SK-N-SH (cell line): ENCODE measurements at regions not wholly inside any gene's neighbourhood (a gene's known extent, or its start where the extent isn't known, plus 50 kb on each side); places are given as distances from the start of the nearest gene placed in this dataset.

Experiments
- CTCF ChIA-PET: fragments of 300-600, 350-600 bp; formaldehyde crosslinking; extraction: SDS; loops from one replicate; lab custom pipeline; 2021; lab: Yijun Ruan, JAX
- POLR2A ChIA-PET: fragments of 350-600 bp; sonication (Branson Sonifier 250); formaldehyde crosslinking; extraction: SDS; loops from one replicate; lab custom pipeline; 2020; ENCODE audit warnings: antibody characterized with exemption, inconsistent platforms; lab: Yijun Ruan, JAX
- DNase-seq: peaks from one replicate; pipeline ENCODE4 v3.0.0; 2012
- H2AFZ ChIP-seq: fragments of 200-600 bp; sonication (generic); 2 replicates; pipeline ENCODE4 v1.8.1; 2016; ENCODE audit warnings: antibody characterized with exemption, mild to moderate bottlenecking, low read depth
- H3F3A ChIP-seq: fragments of 200-600 bp; sonication (generic); replicated peaks from 2 replicates; pipeline ENCODE3; 2016; ENCODE audit warnings: antibody characterized with exemption, mild to moderate bottlenecking; ENCODE audit not compliant: insufficient read depth
- H3K27ac ChIP-seq, 2 experiments: fragments of 200-500 bp in 1 of 2; fragments of 200-600 bp in 1 of 2; sonication (Bioruptor generic) in 1 of 2; sonication (generic), shearing (Covaris generic) in 1 of 2; 2 replicates each; pipeline versions ENCODE4 v1.5.1 to v1.6.1; 2014 to 2016; ENCODE audit warnings: low read depth in 2 of 2, inconsistent platforms in 1 of 2, low read length in 1 of 2, mild to moderate bottlenecking in 1 of 2, mixed read lengths in 1 of 2
- H3K27me3 ChIP-seq: fragments of 200-600 bp; sonication (generic), shearing (Covaris generic); 2 replicates; pipeline ENCODE4 v1.6.1; 2016; ENCODE audit warnings: mixed run types; ENCODE audit not compliant: insufficient read depth
- H3K36me3 ChIP-seq, 2 experiments: fragments of 200-500 bp in 1 of 2; fragments of 200-600 bp in 1 of 2; sonication (Bioruptor generic) in 1 of 2; sonication (generic) in 1 of 2; replicated peaks in 1 of 2; 2 replicates each; pipeline versions ENCODE3 to v1.5.1; 2014 to 2016; ENCODE audit warnings: low read length in 1 of 2, mild to moderate bottlenecking in 1 of 2; ENCODE audit not compliant: insufficient read depth in 2 of 2, control insufficient read depth in 1 of 2
- H3K4me1 ChIP-seq, 2 experiments: fragments of 200-500 bp in 1 of 2; fragments of 200-600 bp in 1 of 2; sonication (Bioruptor generic) in 1 of 2; sonication (generic), shearing (Covaris generic) in 1 of 2; 2 replicates each; pipeline versions ENCODE4 v1.5.1 to v1.6.1; 2014 to 2016; ENCODE audit warnings: low read depth in 1 of 2, low read length in 1 of 2, mixed run types in 1 of 2; ENCODE audit not compliant: insufficient read depth in 2 of 2, control insufficient read depth in 1 of 2
- H3K4me2 ChIP-seq: fragments of 200-600 bp; sonication (generic), shearing (Covaris generic); 2 replicates; pipeline ENCODE4 v1.6.1; 2017; ENCODE audit warnings: mixed run types
- H3K4me3 ChIP-seq, 2 experiments: fragments of 200-500 bp in 1 of 2; fragments of 200-600 bp in 1 of 2; sonication (Bioruptor generic) in 1 of 2; sonication (generic), shearing (Covaris generic) in 1 of 2; 2 replicates each; pipeline versions ENCODE4 v1.5.1 to v1.8.1; 2014 to 2016; ENCODE audit warnings: low read depth in 2 of 2, inconsistent platforms in 1 of 2, low read length in 1 of 2, mild to moderate bottlenecking in 1 of 2, mixed read lengths in 1 of 2, moderate library complexity in 1 of 2
- H3K79me2 ChIP-seq: fragments of 200-600 bp; sonication (generic); 2 replicates; pipeline ENCODE4 v1.8.1; 2017; ENCODE audit warnings: mild to moderate bottlenecking; ENCODE audit not compliant: insufficient read depth
- H3K9ac ChIP-seq: fragments of 200-600 bp; sonication (generic); 2 replicates; pipeline ENCODE4 v1.6.1; 2017; ENCODE audit warnings: mixed run types
- H3K9me2 ChIP-seq: fragments of 200-600 bp; sonication (generic); 2 replicates; pipeline ENCODE4 v1.6.1; 2017; ENCODE audit warnings: mixed run types
- H3K9me3 ChIP-seq: fragments of 200-600 bp; sonication (generic); 2 replicates; pipeline ENCODE4 v1.6.1; 2017; ENCODE audit warnings: mixed run types, mild to moderate bottlenecking, moderate library complexity
- H4K20me1 ChIP-seq: fragments of 200-600 bp; sonication (generic); 2 replicates; pipeline ENCODE4 v1.6.1; 2017; ENCODE audit warnings: mild to moderate bottlenecking, mixed run types; ENCODE audit not compliant: insufficient read depth
- CTCF ChIP-seq: fragments of 200-600 bp; sonication (generic); IDR thresholded peaks from 2 replicates; pipeline ENCODE4 v1.6.1; 2017; ENCODE audit warnings: antibody characterized with exemption, mild to moderate bottlenecking, moderate library complexity
- ELF1 ChIP-seq: IDR thresholded peaks from 2 replicates; pipeline ENCODE4 v1.4.0; 2012
- GABPA ChIP-seq: IDR thresholded peaks from 2 replicates; pipeline ENCODE4 v1.4.0; 2012; ENCODE audit warnings: low read depth, mild to moderate bottlenecking
- MEF2A ChIP-seq: IDR thresholded peaks from 2 replicates; pipeline ENCODE4 v1.4.0; 2012; ENCODE audit warnings: low read depth, borderline replicate concordance
- MXI1 ChIP-seq: IDR thresholded peaks from 2 replicates; pipeline ENCODE4 v1.6.1; 2012; ENCODE audit warnings: mild to moderate bottlenecking, low read depth, low read length, improper control_type of control experiment
- RFX5 ChIP-seq: IDR thresholded peaks from 2 replicates; pipeline ENCODE4 v1.6.1; 2012; ENCODE audit warnings: mild to moderate bottlenecking, improper control_type of control experiment, low read length
- RXRA ChIP-seq: IDR thresholded peaks from 2 replicates; pipeline ENCODE4 v1.4.0; 2012; ENCODE audit warnings: low read depth, mild to moderate bottlenecking, borderline replicate concordance
- TAF1 ChIP-seq: IDR thresholded peaks from 2 replicates; pipeline ENCODE4 v1.6.1; 2012; ENCODE audit warnings: low read depth, mild to moderate bottlenecking, low read length, moderate library complexity, borderline replicate concordance
- TCF12 ChIP-seq: IDR thresholded peaks from 2 replicates; pipeline ENCODE4 v1.4.0; 2012
- WGBS: methylation state at CpG from one replicate; pipeline ENCODE4 v1.1.6; 2017; ENCODE audit warnings: low lambda C conversion rate; 5-methylcytosine and 5-hydroxymethylcytosine counted together
- TF ChIP-seq, protein P1 (sequence below): IDR thresholded peaks from 2 replicates; pipeline ENCODE4; 2012

DNA sequence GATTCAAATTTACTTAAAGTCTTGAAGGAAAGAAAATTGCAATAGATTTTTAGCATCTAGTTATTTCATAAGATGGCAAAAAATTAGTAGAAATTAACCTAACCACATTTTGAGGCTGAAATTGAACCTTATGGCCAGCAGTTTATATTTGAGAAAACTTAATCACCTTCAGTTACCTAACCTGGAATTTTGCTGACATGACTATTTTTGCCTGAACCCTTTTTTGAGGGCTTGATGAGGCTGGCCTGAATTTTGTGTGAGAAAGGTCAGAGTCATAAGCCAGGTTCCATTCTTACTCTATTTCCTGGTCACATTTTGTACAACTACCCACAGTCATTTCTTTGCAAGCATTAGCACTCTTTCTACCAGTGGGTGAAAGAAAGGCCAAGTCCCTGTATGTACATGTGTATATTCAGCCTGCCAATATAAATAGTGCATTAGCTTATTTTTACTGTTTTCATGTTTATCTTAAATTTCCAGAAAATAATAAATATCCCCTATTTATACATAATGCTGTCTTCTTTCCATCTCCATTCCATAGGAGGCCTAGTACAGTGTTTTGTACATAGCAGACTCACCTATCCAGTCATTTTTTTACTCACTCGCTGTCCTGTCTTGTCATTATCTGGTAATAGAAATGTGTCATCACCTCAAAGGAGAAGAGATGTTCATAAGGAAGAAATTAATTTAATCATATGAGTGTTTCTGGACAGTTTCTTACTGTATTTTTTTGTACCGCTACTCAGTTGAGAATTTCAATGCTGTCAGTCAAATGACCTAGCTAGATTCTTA, 108.4 kb upstream of the SGCD start:
- H3K27me3 ChIP-seq, result no peaks in the 10 kb centered on the region
- H3K79me2 ChIP-seq, result no peaks in the 10 kb centered on the region
- no peak overlapping the region for H3K9ac ChIP-seq
- DNase-seq, result no peak
- H3F3A ChIP-seq, result no peaks in the 10 kb centered on the region
- H3K4me3 ChIP-seq, result no peak overlapping the region
- H2AFZ ChIP-seq, result no peak overlapping the region
- no peaks in the 10 kb centered on the region for H4K20me1 ChIP-seq
- no peaks in the 10 kb centered on the region for H3K9me2 ChIP-seq
- H3K9me3 ChIP-seq, result no peaks in the 10 kb centered on the region
- H3K36me3 ChIP-seq, result no peaks in the 10 kb centered on the region
- ChIA-PET CTCF (no interaction called here), POLR2A (no interaction called here)
- H3K4me2 ChIP-seq, result no peak overlapping the region
- no peaks in the 10 kb centered on the region for H3K4me1 ChIP-seq
- no peak for TF ChIP-seq TAF1
- TF ChIP-seq, protein P1, sequence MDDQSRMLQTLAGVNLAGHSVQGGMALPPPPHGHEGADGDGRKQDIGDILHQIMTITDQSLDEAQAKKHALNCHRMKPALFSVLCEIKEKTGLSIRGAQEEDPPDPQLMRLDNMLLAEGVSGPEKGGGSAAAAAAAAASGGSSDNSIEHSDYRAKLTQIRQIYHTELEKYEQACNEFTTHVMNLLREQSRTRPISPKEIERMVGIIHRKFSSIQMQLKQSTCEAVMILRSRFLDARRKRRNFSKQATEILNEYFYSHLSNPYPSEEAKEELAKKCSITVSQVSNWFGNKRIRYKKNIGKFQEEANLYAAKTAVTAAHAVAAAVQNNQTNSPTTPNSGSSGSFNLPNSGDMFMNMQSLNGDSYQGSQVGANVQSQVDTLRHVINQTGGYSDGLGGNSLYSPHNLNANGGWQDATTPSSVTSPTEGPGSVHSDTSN, result no peak
- TF ChIP-seq GABPA, result no peak
- WGBS, result 72% methylated on average over 2 of the region's 2 CpGs
- H3K27ac ChIP-seq, result no peak overlapping the region

GRCh38 chr5:156219483-156220005, 107.4 kb upstream of the SGCD start:
- H4K20me1 ChIP-seq, result no peaks in the 10 kb centered on the region
- H2AFZ ChIP-seq, result no peak overlapping the region
- no peaks in the 10 kb centered on the region for H3F3A ChIP-seq
- H3K9ac ChIP-seq, result no peak overlapping the region
- WGBS, result 55% methylated on average over 3 of the region's 3 CpGs
- no peaks in the 10 kb centered on the region for H3K9me3 ChIP-seq
- H3K27me3 ChIP-seq, result no peaks in the 10 kb centered on the region
- ChIA-PET POLR2A (no interaction called here), CTCF (no interaction called here)
- no peak overlapping the region for H3K27ac ChIP-seq
- H3K4me3 ChIP-seq, result no peak overlapping the region
- no peaks in the 10 kb centered on the region for H3K36me3 ChIP-seq
- no peak overlapping the region for H3K4me2 ChIP-seq
- H3K79me2 ChIP-seq, result no peaks in the 10 kb centered on the region
- no peaks in the 10 kb centered on the region for H3K9me2 ChIP-seq
- DNase-seq, result no peak
- H3K4me1 ChIP-seq, result no peaks in the 10 kb centered on the region
- no peak for TF ChIP-seq MXI1
- TF ChIP-seq RXRA, result no peak
- TF ChIP-seq GABPA, result no peak
- TF ChIP-seq ELF1, result no peak
- no peak for TF ChIP-seq MEF2A
- no peak for TF ChIP-seq RFX5
- no peak for TF ChIP-seq TCF12
- TF ChIP-seq TAF1, result no peak
- no peak for TF ChIP-seq CTCF
